GM11168 (cell line): ENCODE measurements at regions not wholly inside any gene's neighbourhood (a gene's known extent, or its start where the extent isn't known, plus 50 kb on each side); places are given as distances from the start of the nearest gene placed in this dataset.
"Not testable (repeated sequence)": the region's sequence is repeated elsewhere in the genome, so short reads cannot be mapped to it uniquely, and the experiment has no call there.

Experiments used
- in situ Hi-C: fragments of 300-500 bp; cut with MboI; formaldehyde crosslinking; loops from one replicate; pipeline ENCODE4 v1.12.0; 2022; ENCODE audit warnings: low sequenced_read_pairs; ENCODE audit not compliant: unreplicated experiment

GRCh38 chr12:131211340-131211938 is 257.7 kb downstream of the ADGRD1 start:
- in situ Hi-C loops, result no loop called here

- in situ Hi-C loops, result no loop called here
Measured at GRCh38 chr12:131213896-131214442, 260.3 kb downstream of the ADGRD1 start.

- in situ Hi-C loops, result not testable (repeated sequence)
Measured at GRCh38 chr12:131214936-131215335, 261.2 kb downstream of the ADGRD1 start.

GRCh38 chr12:131216587-131216986 is 262.9 kb downstream of the ADGRD1 start:
- in situ Hi-C loops, result not testable (repeated sequence)

GRCh38 chr12:131217024-131217586 is 263.4 kb downstream of the ADGRD1 start:
- in situ Hi-C loops, result no loop called here

- in situ Hi-C loops, result no loop called here
Measured at GRCh38 chr12:131218026-131218922, 264.6 kb downstream of the ADGRD1 start.

- in situ Hi-C loops, result no loop called here
Measured at GRCh38 chr12:131218923-131219669, 265.4 kb downstream of the ADGRD1 start.

- in situ Hi-C loops, result no loop called here
Measured at GRCh38 chr12:131219670-131220330, 266.1 kb downstream of the ADGRD1 start.

- in situ Hi-C loops, result no loop called here
Measured at GRCh38 chr12:131220331-131220685, 266.6 kb downstream of the ADGRD1 start.

GRCh38 chr12:131221061-131221956 is 267.6 kb downstream of the ADGRD1 start:
- in situ Hi-C loops, result no loop called here

GRCh38 chr12:131221957-131222328 is 268.2 kb downstream of the ADGRD1 start:
- in situ Hi-C loops, result no loop called here

- in situ Hi-C loops, result no loop called here
Measured at GRCh38 chr12:131222329-131223139, 268.8 kb downstream of the ADGRD1 start.

- in situ Hi-C loops, result no loop called here
Measured at GRCh38 chr12:131223171-131223761, 269.6 kb downstream of the ADGRD1 start.

- in situ Hi-C loops, result no loop called here
Measured at GRCh38 chr12:131223791-131224225, 270.1 kb downstream of the ADGRD1 start.

- in situ Hi-C loops, result loop anchor here (5.0 kb wide), 1 partner anchor 213 kb away; no protein-coding TSS in a partner anchor
Measured at GRCh38 chr12:131224226-131225065, 270.7 kb downstream of the ADGRD1 start.

GRCh38 chr12:131225066-131225380 is 271.3 kb downstream of the ADGRD1 start:
- in situ Hi-C loops, result loop anchor here (5.0 kb wide), 1 partner anchor 212 kb away; no protein-coding TSS in a partner anchor
